HEK293T (cell line): ENCODE measurements at regions not wholly inside any gene's neighbourhood (a gene's known extent, or its start where the extent isn't known, plus 50 kb on each side); places are given as distances from the start of the nearest gene placed in this dataset.

Experiments
- CTCF ChIA-PET: fragments of 350-600 bp; formaldehyde crosslinking; extraction: SDS; loops from one replicate; lab custom pipeline; 2021; ENCODE audit warnings: antibody characterized with exemption, inconsistent platforms; lab: Yijun Ruan, JAX
- POLR2A ChIA-PET: fragments of 350-600 bp; formaldehyde crosslinking; extraction: SDS; loops from one replicate; lab custom pipeline; 2020; ENCODE audit warnings: antibody characterized with exemption, inconsistent platforms; lab: Yijun Ruan, JAX
- DNase-seq: peaks from one replicate; pipeline ENCODE4 v3.0.0; 2012; ENCODE audit warnings: mixed read lengths; ENCODE audit errors: extremely low spot score
- ARNT ChIP-seq: fragments of 450-650 bp; IDR thresholded peaks from 2 replicates; pipeline ENCODE4 v1.6.1; 2017; ENCODE audit warnings: mild to moderate bottlenecking
- BHLHE40 ChIP-seq: fragments of 450-650 bp; IDR thresholded peaks from 2 replicates; pipeline ENCODE4 v1.6.1; 2016; ENCODE audit warnings: mild to moderate bottlenecking, moderate library complexity, borderline replicate concordance
- CTBP1 ChIP-seq: fragments of 450-650 bp; IDR thresholded peaks from 2 replicates; pipeline ENCODE4 v1.6.1; 2016; ENCODE audit warnings: borderline replicate concordance
- ELF4 ChIP-seq: fragments of 450-650 bp; IDR thresholded peaks from 2 replicates; pipeline ENCODE4 v1.6.1; 2017; ENCODE audit warnings: antibody characterized with exemption
- FOXK2 ChIP-seq: fragments of 450-650 bp; IDR thresholded peaks from 2 replicates; pipeline ENCODE4 v1.6.1; 2016; ENCODE audit warnings: mild to moderate bottlenecking
- FOXM1 ChIP-seq: fragments of 450-650 bp; IDR thresholded peaks from 2 replicates; pipeline ENCODE4 v1.6.1; 2017; ENCODE audit warnings: mild to moderate bottlenecking, borderline replicate concordance
- HDGF ChIP-seq: fragments of 450-650 bp; IDR thresholded peaks from 2 replicates; pipeline ENCODE4 v1.6.1; 2017; ENCODE audit warnings: antibody characterized with exemption, borderline replicate concordance
- LEF1 ChIP-seq: fragments of 450-650 bp; IDR thresholded peaks from 2 replicates; pipeline ENCODE4 v1.6.1; 2017; ENCODE audit warnings: mild to moderate bottlenecking, borderline replicate concordance
- NFRKB ChIP-seq: fragments of 450-650 bp; IDR thresholded peaks from 2 replicates; pipeline ENCODE4 v1.6.1; 2016; ENCODE audit warnings: mild to moderate bottlenecking, moderate library complexity
- PKNOX1 ChIP-seq: fragments of 450-650 bp; IDR thresholded peaks from 2 replicates; pipeline ENCODE4 v1.6.1; 2016
- SP1 ChIP-seq: fragments of 450-650 bp; IDR thresholded peaks from 2 replicates; pipeline ENCODE4 v1.6.1; 2017
- SUZ12 ChIP-seq: fragments of 450-650 bp; IDR thresholded peaks from 2 replicates; pipeline ENCODE4 v1.6.1; 2016; ENCODE audit warnings: mild to moderate bottlenecking
- TARDBP ChIP-seq: fragments of 450-650 bp; IDR thresholded peaks from 2 replicates; pipeline ENCODE4 v1.6.1; 2016
- ZNF384 ChIP-seq: fragments of 450-650 bp; IDR thresholded peaks from 2 replicates; pipeline ENCODE4 v1.6.1; 2016

DNA sequence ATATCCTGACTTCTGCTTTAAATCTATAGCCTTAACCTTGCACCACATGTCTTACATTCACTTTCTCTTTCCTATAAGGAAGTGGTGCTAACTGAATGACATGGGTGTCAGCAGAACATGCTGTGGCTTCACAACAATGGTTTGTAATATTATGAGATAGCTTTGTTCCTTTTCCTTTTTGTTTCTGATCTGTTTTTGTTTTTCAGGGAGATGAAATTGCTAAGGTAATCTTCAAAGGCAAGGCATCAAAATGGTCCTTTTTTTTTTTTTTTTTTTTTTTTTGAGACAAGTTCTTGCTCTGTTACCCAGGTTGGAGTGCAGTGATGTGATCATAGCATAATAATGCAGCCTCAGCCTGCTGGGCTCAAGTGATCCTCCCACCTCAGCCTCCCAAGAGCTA is 53.6 kb upstream of the RANBP6 start:
- TF ChIP-seq ARNT (no peak), PKNOX1 (no peak), SUZ12 (no peak), TARDBP (no peak), CTBP1 (no peak), LEF1 (no peak), BHLHE40 (no peak)
- CTCF ChIA-PET = no interaction called here
- POLR2A ChIA-PET = no interaction called here
- DNase-seq = no peak

- DNase-seq = no peak
- no peak for TF ChIP-seq ELF4
- no peak for TF ChIP-seq FOXM1
- no peak for TF ChIP-seq SUZ12
- TF ChIP-seq SP1 = no peak
- TF ChIP-seq FOXK2 = no peak
- TF ChIP-seq NFRKB = no peak
- TF ChIP-seq ARNT = no peak
- no peak for TF ChIP-seq BHLHE40
- no peak for TF ChIP-seq ZNF384
- TF ChIP-seq CTBP1 = no peak
- no peak for TF ChIP-seq HDGF
- POLR2A ChIA-PET = no interaction called here
- CTCF ChIA-PET = no interaction called here
Measured at GRCh38 chr9:6067426-6067825, 52.0 kb upstream of the RANBP6 start.
